GM18951 (cell line): ENCODE measurements at regions not wholly inside any gene's neighbourhood (a gene's known extent, or its start where the extent isn't known, plus 50 kb on each side); places are given as distances from the start of the nearest gene placed in this dataset.

Experiments used
- POLR2A ChIP-seq: IDR thresholded peaks from 4 replicates; pipeline ENCODE4 v1.6.1; 2011; ENCODE audit warnings: mild to moderate bottlenecking; ENCODE audit not compliant: insufficient read length, insufficient read depth; ENCODE audit errors: extremely low read depth
- in situ Hi-C: fragments of 300-500 bp; cut with MboI; formaldehyde crosslinking; loops from one replicate; pipeline ENCODE4 v1.12.0; 2022; ENCODE audit warnings: low sequenced_read_pairs, mixed read lengths, inconsistent platforms; ENCODE audit not compliant: unreplicated experiment

DNA sequence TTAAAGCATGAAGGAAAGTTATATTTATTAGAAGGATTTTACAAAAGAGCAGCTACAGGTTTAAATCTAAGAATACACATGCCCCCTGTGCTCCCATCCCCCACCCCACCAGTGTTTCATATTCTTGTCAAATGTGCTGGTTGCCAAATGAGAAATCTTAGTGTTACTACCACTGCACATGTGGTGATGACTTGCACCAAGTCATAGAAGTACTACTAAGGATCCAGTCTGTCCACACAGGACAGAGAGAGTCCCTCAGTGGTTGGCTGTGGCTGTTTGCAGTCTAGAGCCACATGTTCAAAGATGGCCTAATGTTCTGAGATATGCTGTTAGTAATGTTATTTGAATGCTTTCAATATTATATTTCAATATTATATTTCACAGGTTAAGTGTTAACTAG, 268.8 kb downstream of the ADAMTS20 start:
- no peak for TF ChIP-seq POLR2A
- in situ Hi-C loops = loop anchor here (25.0 kb wide), 2 partner anchors 696 to 821 kb away; partner anchors contain the start of gene PRICKLE1

DNA sequence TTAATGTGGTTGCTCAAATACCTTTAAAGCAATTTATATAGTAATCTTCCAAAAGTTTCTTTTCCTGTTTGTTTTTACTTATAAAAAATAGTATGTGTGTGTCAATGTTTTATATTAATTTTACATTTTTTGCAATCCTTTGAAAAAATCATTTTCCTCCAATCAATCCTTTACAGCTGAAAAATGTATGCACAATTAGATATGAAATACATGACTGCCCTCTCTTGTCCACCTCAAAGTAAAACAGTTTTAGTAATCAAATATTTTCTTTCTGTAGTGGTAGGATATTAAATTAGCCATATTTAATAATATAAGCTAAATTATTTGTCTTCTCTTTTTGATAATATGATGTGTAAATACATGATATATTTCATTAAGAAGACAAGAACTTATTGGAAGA, 269.9 kb downstream of the ADAMTS20 start:
- in situ Hi-C loops = loop anchor here (25.0 kb wide), 2 partner anchors 695 to 820 kb away; partner anchors contain the start of gene PRICKLE1
- no peak for TF ChIP-seq POLR2A

DNA sequence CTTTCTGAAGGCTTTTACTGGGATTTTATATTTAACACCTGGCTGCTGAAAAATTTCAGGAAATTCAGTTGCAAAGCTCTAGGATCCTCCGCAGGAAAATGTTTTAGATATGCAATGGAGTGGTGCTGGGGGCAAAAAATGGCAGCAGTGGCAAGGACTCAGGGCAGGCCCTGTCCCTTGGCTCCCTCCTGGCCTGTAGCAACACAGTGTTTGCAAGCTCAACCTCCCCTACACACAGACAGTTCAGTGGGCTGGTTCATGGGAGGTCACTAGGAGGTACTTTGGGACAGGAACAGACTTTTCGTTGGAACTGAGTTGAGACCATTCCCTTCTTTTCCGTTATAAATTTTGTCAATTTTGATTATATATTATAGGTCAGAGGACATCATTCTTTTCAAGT, 270.4 kb downstream of the ADAMTS20 start:
- no peak for TF ChIP-seq POLR2A
- in situ Hi-C loops = loop anchor here (25.0 kb wide), 2 partner anchors 694 to 819 kb away; partner anchors contain the start of gene PRICKLE1

DNA sequence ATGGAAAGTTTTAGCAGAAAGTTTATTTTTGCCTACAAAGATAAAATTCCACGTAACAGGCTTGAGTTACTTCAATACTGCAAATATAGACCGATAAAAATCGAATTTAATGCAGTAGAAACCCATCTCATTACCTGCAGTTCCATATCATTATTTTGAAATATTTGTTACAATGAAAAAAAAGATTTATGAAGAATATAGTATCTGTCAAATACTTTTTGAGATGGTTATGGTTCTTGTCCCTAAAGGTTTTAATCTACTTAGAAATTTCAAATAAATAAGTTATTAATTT, 273.5 kb downstream of the ADAMTS20 start:
- in situ Hi-C loops = loop anchor here (25.0 kb wide), 2 partner anchors 691 to 816 kb away; partner anchors contain the start of gene PRICKLE1
- TF ChIP-seq POLR2A = no peak

DNA sequence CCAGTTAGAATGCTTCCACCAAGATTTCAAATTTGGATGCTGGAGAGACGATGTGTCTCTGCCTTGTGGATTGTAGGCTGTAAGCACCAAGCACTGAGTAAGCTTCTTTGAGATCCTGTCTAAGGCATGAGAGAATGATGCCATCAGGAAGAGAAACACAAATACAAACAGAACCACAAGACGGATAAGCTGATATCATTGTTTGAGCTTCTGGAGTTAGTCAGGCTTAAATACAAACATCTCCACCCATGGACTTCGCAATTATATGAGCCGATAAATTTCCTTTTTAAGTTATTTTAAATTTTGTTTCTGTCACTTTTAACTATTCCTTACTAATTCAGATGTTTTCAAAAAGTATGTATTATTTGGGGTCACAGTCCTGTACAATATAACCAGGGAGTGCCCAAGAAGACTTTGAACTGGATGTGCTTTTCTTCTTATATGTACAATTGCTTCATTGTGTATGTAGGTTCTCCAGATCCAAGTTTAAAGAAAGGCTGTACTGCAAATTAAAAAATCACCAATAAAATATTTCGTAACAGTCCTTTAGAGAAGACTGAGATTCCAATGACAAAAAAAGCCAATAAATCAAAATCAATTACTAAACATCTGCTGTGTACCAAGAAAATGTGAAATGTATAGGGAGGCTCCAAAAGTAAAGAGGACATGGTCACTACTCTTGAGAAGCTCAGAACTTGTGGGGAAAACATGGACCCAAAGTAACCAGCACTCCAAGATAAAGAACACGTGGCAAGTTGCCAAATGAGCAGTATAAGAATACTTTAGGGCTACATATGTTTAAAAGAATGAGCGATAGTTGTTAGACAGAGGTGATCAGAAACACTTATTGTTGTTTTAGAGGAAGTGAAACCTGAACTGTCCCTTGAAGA, 274.1 kb downstream of the ADAMTS20 start:
- TF ChIP-seq POLR2A = no peak
- in situ Hi-C loops = loop anchor here (25.0 kb wide), 2 partner anchors 691 to 816 kb away; partner anchors contain the start of gene PRICKLE1

DNA sequence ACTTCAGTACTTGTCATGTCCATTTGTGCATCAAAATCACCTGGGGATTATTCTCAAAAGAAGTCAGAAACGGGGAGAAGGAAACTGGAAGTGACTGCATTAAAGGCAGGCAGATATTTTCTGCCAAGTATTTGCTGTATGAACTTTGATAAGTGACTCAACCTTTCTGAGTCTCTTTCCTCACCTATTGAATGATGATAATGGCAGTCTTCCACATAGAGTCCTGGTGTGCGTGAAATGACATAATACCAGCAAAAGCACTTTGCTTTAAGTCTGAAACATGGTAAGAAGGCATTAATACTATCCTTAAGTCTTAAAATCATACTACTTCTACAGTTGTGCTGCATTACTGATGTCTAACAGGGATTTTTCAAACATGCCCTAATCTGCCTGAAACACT, 278.5 kb downstream of the ADAMTS20 start:
- in situ Hi-C loops = no loop called here
- TF ChIP-seq POLR2A = no peak

DNA sequence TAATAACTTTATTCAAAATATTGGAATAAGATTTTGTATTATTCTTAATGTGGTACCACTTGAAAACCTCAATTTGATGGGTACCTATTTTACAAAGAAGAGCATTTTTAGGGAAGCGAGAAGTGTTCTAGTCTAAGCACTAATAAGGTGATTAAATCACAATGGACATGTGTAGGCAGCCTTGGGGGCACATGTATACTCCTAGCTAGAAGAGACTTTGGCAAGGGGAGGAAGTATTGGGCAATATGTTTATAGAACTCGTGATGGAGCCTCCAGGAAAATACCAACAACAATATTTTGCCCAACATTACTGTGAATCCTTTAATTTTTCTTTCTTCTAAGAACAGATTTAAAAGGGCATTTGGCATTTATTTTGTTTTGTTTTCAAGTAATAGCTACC, 280.3 kb downstream of the ADAMTS20 start:
- in situ Hi-C loops = no loop called here
- TF ChIP-seq POLR2A = no peak

DNA sequence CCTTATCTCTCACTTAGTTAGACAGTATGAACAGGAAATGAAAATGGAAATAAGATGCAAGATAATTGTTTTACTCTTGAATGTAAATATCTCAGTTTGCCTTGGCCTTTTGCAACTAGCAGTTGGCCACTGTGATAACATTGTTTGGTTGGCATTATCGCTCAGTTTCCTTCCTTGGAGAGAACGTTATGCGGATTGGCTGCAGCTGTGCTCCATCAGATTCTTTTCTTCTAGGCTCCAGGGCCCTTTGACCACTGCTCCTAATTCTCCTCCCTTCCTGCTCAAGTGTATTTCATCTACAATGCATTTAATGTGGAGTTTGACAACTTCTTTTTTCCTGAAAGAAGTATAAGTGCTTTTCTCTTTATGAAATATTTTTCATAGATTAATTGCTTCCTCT, 284.2 kb downstream of the ADAMTS20 start:
- no peak for TF ChIP-seq POLR2A
- in situ Hi-C loops = no loop called here

DNA sequence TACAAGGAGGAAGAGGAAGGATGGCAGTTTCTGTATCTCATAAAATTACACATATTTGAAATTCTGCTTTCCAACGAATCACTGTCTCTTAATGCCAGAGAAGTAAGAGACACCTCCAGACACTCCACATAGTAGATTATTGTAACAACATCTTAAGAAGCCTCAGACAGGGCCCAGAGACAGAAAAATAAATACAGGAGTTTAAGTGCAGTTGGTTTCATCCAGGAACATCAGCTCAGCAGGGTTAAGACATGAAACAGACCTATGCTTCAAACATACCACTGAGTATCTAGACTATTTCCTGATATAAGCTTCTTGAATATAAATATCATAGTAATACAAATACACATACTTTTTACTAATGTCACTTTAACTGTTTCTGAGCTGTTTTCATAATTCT, 290.3 kb downstream of the ADAMTS20 start:
- in situ Hi-C loops = no loop called here
- TF ChIP-seq POLR2A = no peak

DNA sequence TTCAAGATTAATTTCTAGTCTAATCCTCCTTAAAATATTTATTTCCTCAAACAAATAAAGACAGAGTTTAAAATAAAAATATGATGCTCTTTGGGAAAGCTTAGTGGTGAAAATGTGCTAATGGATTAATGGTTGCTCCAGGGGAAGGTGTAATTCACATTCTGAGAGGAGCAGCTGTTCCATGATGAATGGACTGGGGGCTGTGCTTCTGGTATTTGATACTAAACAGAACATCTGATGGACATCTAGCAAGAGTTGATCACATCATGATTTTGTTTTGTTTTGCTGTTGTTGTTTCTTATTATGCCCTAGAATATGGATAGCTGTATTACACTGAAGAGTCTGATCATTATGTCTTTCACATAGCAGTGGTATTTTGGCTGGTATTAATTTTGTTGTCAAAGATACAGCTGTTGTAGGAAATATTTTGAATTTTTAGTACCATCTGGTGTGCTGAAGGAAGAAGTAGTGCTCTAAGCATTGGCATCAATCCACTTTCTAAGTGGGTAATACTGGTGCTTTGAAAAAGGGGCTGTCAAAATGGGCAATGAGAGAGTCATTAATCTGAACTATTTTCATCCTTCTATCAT, 296.4 kb downstream of the ADAMTS20 start:
- in situ Hi-C loops = no loop called here
- TF ChIP-seq POLR2A = no peak

DNA sequence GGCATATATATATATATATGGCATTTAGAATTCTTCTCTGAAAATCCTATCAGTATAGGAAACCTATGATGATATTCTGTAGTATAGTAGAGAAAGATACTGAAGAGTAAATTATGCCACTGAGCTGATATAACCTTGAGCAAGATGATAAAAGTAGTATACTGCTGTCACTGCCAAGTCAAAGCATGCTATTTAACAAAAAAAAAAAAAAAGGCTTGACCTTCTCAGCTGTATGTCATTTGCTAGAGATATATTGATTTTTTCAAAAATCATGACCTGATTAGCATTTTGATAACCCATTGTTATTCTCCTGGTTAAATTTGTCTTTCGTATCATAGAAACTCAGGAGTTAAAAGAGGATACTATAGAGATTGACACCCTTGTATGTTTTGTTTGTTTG, 299.4 kb downstream of the ADAMTS20 start:
- in situ Hi-C loops = no loop called here
- TF ChIP-seq POLR2A = no peak

DNA sequence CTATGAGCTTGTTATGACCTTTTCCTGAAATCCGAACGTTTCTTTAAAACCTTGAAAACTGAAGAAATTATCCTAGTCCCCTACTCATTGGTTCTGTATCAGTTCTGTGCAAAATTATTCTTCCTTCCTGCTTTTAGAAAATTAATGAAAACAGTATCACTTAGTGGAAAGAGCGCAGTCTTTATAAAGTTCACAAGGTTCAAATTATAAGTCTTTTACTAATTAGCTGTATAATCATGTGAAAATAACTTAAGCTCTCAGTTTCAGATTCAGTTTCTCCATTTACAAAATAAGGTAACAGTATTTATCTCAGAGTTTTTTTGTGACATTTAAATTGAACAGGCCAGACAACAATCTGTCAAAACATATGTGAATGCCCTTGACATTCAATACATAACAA, 306.1 kb downstream of the ADAMTS20 start:
- in situ Hi-C loops = no loop called here
- no peak for TF ChIP-seq POLR2A

DNA sequence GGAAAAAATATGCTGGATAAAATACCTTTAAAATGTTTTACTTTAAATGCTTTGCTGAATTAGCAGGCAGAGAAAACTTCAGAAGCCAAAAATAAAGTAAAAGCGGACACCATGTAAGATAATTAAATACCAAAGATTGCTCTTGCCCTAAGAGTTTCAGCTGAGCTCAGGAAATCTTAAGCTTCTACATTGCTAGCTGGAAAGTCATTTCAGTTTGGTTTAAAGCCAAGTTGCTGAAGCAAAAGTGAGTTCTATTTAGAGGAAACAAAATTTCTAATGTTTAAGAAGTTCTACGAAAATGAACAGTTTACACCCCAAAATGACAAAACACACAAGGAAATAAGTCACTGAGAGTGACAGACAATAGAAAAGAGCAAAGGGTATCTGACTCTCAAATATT, 310.0 kb downstream of the ADAMTS20 start:
- in situ Hi-C loops = no loop called here
- no peak for TF ChIP-seq POLR2A

DNA sequence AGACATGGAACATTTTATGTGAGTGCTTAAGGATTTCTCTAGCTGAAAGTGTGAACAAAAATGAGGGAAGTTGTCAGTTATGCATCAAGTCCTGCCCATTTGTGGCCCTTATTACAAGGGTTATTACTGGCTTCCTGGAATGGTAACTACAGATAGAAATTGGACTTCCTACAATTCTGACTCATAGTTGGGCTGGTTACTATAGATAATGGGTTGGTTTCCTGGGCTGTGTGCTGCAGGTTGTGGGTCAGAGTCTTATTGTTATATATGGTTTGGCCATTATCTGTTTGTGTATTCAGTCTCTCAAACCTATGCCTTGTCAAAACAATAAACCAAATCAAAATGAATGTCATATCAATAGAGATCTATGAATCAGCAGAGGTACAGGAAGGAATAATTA, 313.7 kb downstream of the ADAMTS20 start:
- in situ Hi-C loops = no loop called here
- TF ChIP-seq POLR2A = no peak
